ENCODE measurements at regions not wholly inside any gene's neighbourhood (a gene's known extent, or its start where the extent isn't known, plus 50 kb on each side); places are given as distances from the start of the nearest gene placed in this dataset.
A peak's percentile ranks its signal among the peaks of the same experiment; 100 is the strongest.

DNA sequence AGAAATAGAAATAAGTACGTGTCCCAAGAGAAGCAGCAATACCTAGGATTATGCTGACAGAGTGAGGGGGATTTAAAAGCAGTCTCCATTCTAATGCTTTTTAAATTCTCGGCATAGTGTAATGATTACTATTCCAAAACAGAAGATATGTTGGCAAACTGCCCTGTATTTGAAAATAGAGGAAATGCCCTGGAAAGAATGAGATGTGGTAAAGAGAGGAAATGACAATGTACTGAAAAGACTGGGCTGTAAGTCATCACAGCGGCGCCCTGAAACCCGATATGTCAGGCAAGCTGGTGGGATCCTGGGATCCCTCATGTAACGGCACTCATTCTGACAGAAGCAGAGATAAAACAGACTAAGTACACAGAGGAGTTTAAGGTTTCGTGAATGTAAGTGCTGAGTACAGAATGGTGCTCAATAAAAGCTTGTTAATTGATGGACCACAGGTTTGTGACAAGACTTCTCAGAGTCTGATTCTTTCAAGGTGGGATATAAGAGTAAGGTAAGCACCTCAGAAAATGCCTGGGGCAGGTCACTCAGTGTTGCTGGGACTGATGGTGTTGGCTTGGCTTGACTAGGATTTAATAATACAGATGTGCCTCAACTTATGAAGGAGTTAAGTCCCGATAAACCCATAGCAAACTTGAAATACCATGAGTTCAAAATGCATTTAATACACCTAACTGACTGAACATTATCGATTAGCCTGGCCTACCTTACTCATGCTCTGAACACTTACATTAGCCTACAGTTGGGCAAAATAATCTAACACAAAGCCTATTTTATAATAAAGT is 91.4 kb downstream of the NFKBIZ start:
- Histone ChIP-seq H3K36me3 (replicated peaks in 1 of 2; ENCODE audit: control extremely low read depth in 1 of 2, control insufficient read depth in 1 of 2, extremely low read depth in 1 of 2, insufficient read depth in 2 of 2, low read length in 1 of 2) (no peaks in the 10 kb centered on the region), H3K27ac (ENCODE audit: low read length in 2 of 2) (peak overlapping the region; percentile 9 to 63), H3K79me2 (ENCODE audit: control insufficient read depth, insufficient read depth, low read length) (no peaks in the 10 kb centered on the region), H2AFZ (ENCODE audit: insufficient read depth, low read depth, low read length, poor library complexity, severe bottlenecking) (peak overlapping the region; percentile 62), H3K9ac (ENCODE audit: low read length) (peak overlapping the region; percentile 40), H3K4me1 (ENCODE audit: control insufficient read depth in 2 of 2, insufficient read depth in 2 of 2, low read length in 2 of 2) (peaks cover 77 to 83% of the 10 kb centered on the region in 2 donors), H3K27me3 (replicated peaks in 1 of 4; ENCODE audit: control extremely low read depth in 1 of 4, control insufficient read depth in 3 of 4, insufficient read depth in 4 of 4, low read length in 3 of 4) (no peaks in the 10 kb centered on the region), H3K9me3 (ENCODE audit: control extremely low read depth in 1 of 3, control insufficient read depth in 2 of 3, insufficient read depth in 1 of 3, low read length in 2 of 3) (no peaks in the 10 kb centered on the region), H3K4me3 (ENCODE audit: control extremely low read depth in 1 of 5, extremely low read depth in 1 of 5, insufficient read depth in 1 of 5, low read depth in 2 of 5, low read length in 4 of 5) (peak overlapping the region in 2 of 5 experiments; percentile 10 to 50), H3K4me2 (replicated peaks; ENCODE audit: low read depth, low read length, poor library complexity, severe bottlenecking) (peak overlapping the region; percentile 70), H4K20me1 (ENCODE audit: control insufficient read depth, insufficient read depth, low read length, poor library complexity, severe bottlenecking) (no peaks in the 10 kb centered on the region)
- Mint-ChIP-seq H3K27ac (no peak overlapping the region), H3K4me1 (peaks cover 39% of the 10 kb centered on the region), H3K9me3 (ENCODE audit: insufficient read depth) (no peaks in the 10 kb centered on the region), H3K27me3 (no peaks in the 10 kb centered on the region), H3K4me3 (no peak overlapping the region)
- 29% methylated on average over 1 of the region's 9 CpGs for WGBS (ENCODE audit: insufficient coverage)
- ATAC-seq (ENCODE audit: low read depth) (no peak), DNase-seq (peak; percentile 49)
- POLR2A ChIA-PET, result no interaction called here
- TF ChIP-seq EZH2 (IDR thresholded peaks at IDR 0.05; ENCODE audit: borderline replicate concordance, insufficient read depth, low read depth, low read length, poor library complexity, severe bottlenecking) (no peak), CTCF (IDR thresholded peaks at IDR 0.05) (no peak)
- intact Hi-C loops (cut with micrococcal nuclease), result no loop called here
- CTCF ChIA-PET, result no interaction called here

- DNase-seq (peak; percentile 20), ATAC-seq (ENCODE audit: low read depth) (no peak)
- no peak overlapping the region for H3K9ac ChIP-seq (ENCODE audit: low read length)
- H3K36me3 ChIP-seq (replicated peaks in 1 of 2; ENCODE audit: control extremely low read depth in 1 of 2, control insufficient read depth in 1 of 2, extremely low read depth in 1 of 2, insufficient read depth in 2 of 2, low read length in 1 of 2), result no peaks in the 10 kb centered on the region
- H2AFZ ChIP-seq (ENCODE audit: insufficient read depth, low read depth, low read length, poor library complexity, severe bottlenecking), result no peak overlapping the region
- ChIA-PET POLR2A (no interaction called here), CTCF (interaction anchor here (1.0 kb wide), 1 partner anchor 10 kb away, joined by 3 read pairs; no protein-coding TSS in a partner anchor)
- Mint-ChIP-seq H3K27me3 (no peaks in the 10 kb centered on the region), H3K4me1 (peaks cover 42% of the 10 kb centered on the region), H3K4me3 (peak overlapping the region; percentile 40), H3K9me3 (ENCODE audit: insufficient read depth) (no peaks in the 10 kb centered on the region), H3K27ac (peak overlapping the region; percentile 64)
- H3K9me3 ChIP-seq (ENCODE audit: control extremely low read depth in 1 of 3, control insufficient read depth in 2 of 3, insufficient read depth in 1 of 3, low read length in 2 of 3), result no peaks in the 10 kb centered on the region
- H3K4me3 ChIP-seq (ENCODE audit: control extremely low read depth in 1 of 5, extremely low read depth in 1 of 5, insufficient read depth in 1 of 5, low read depth in 2 of 5, low read length in 4 of 5), result peak overlapping the region in 1 of 5 experiments; percentile 16
- TF ChIP-seq EZH2 (IDR thresholded peaks at IDR 0.05; ENCODE audit: borderline replicate concordance, insufficient read depth, low read depth, low read length, poor library complexity, severe bottlenecking) (no peak), CTCF (IDR thresholded peaks at IDR 0.05) (no peak)
- no peaks in the 10 kb centered on the region for H3K79me2 ChIP-seq (ENCODE audit: control insufficient read depth, insufficient read depth, low read length)
- H3K4me1 ChIP-seq (ENCODE audit: control insufficient read depth in 2 of 2, insufficient read depth in 2 of 2, low read length in 2 of 2), result peaks cover 71 to 83% of the 10 kb centered on the region in 2 donors
- no peaks in the 10 kb centered on the region for H4K20me1 ChIP-seq (ENCODE audit: control insufficient read depth, insufficient read depth, low read length, poor library complexity, severe bottlenecking)
- peak overlapping the region in 1 of 2 donors; percentile 63 for H3K27ac ChIP-seq (ENCODE audit: low read length in 2 of 2)
- intact Hi-C loops (cut with micrococcal nuclease), result no loop called here
- peak overlapping the region; percentile 70 for H3K4me2 ChIP-seq (replicated peaks; ENCODE audit: low read depth, low read length, poor library complexity, severe bottlenecking)
- no CpG with 5 or more reads among the region's 6 CpGs for WGBS (ENCODE audit: insufficient coverage)
- H3K27me3 ChIP-seq (replicated peaks in 1 of 4; ENCODE audit: control extremely low read depth in 1 of 4, control insufficient read depth in 3 of 4, insufficient read depth in 4 of 4, low read length in 3 of 4), result no peaks in the 10 kb centered on the region
Measured at GRCh38 chr3:101941318-101942040, 92.2 kb downstream of the NFKBIZ start.

All from B cell (primary cell).